ENCODE measurements at regions not wholly inside any gene's neighbourhood (a gene's known extent, or its start where the extent isn't known, plus 50 kb on each side); places are given as distances from the start of the nearest gene placed in this dataset.
A peak's percentile ranks its signal among the peaks of the same experiment; 100 is the strongest.

GRCh38 chr13:44136696-44137268 lies 236.8 kb upstream of the SERP2 start:
- no peak overlapping the region for H3K4me3 ChIP-seq (ENCODE audit: low read depth, low read length)
- no peak overlapping the region for H3K27ac ChIP-seq
- no peaks in the 10 kb centered on the region for H3K27me3 ChIP-seq (ENCODE audit: insufficient read depth, low read depth, severe bottlenecking)
- DNase-seq = no peak
- H3K36me3 ChIP-seq = no peaks in the 10 kb centered on the region
- TF ChIP-seq, protein P1, sequence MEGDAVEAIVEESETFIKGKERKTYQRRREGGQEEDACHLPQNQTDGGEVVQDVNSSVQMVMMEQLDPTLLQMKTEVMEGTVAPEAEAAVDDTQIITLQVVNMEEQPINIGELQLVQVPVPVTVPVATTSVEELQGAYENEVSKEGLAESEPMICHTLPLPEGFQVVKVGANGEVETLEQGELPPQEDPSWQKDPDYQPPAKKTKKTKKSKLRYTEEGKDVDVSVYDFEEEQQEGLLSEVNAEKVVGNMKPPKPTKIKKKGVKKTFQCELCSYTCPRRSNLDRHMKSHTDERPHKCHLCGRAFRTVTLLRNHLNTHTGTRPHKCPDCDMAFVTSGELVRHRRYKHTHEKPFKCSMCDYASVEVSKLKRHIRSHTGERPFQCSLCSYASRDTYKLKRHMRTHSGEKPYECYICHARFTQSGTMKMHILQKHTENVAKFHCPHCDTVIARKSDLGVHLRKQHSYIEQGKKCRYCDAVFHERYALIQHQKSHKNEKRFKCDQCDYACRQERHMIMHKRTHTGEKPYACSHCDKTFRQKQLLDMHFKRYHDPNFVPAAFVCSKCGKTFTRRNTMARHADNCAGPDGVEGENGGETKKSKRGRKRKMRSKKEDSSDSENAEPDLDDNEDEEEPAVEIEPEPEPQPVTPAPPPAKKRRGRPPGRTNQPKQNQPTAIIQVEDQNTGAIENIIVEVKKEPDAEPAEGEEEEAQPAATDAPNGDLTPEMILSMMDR (IDR thresholded peaks at IDR 0.05; ENCODE audit: low read depth, low read length) = no peak
- H3K9me3 ChIP-seq (ENCODE audit: severe bottlenecking) = no peaks in the 10 kb centered on the region

- Histone ChIP-seq H3K4me3 (ENCODE audit: low read depth, low read length) (no peak overlapping the region), H3K9me3 (ENCODE audit: severe bottlenecking) (no peaks in the 10 kb centered on the region), H3K36me3 (no peaks in the 10 kb centered on the region), H3K27ac (no peak overlapping the region), H3K27me3 (ENCODE audit: insufficient read depth, low read depth, severe bottlenecking) (no peaks in the 10 kb centered on the region)
- TF ChIP-seq, protein P1 (IDR thresholded peaks at IDR 0.05; ENCODE audit: low read depth, low read length) = no peak
- no peak for DNase-seq
Observed at GRCh38 chr13:44137466-44137865, 236.2 kb upstream of the SERP2 start.

GRCh38 chr13:44140146-44140545 lies 233.5 kb upstream of the SERP2 start:
- H3K27ac ChIP-seq = no peak overlapping the region
- no peaks in the 10 kb centered on the region for H3K9me3 ChIP-seq (ENCODE audit: severe bottlenecking)
- H3K4me3 ChIP-seq (ENCODE audit: low read depth, low read length) = no peak overlapping the region
- DNase-seq = no peak
- TF ChIP-seq, protein P1 (IDR thresholded peaks at IDR 0.05; ENCODE audit: low read depth, low read length) = no peak
- no peaks in the 10 kb centered on the region for H3K27me3 ChIP-seq (ENCODE audit: insufficient read depth, low read depth, severe bottlenecking)
- H3K36me3 ChIP-seq = no peaks in the 10 kb centered on the region

DNA sequence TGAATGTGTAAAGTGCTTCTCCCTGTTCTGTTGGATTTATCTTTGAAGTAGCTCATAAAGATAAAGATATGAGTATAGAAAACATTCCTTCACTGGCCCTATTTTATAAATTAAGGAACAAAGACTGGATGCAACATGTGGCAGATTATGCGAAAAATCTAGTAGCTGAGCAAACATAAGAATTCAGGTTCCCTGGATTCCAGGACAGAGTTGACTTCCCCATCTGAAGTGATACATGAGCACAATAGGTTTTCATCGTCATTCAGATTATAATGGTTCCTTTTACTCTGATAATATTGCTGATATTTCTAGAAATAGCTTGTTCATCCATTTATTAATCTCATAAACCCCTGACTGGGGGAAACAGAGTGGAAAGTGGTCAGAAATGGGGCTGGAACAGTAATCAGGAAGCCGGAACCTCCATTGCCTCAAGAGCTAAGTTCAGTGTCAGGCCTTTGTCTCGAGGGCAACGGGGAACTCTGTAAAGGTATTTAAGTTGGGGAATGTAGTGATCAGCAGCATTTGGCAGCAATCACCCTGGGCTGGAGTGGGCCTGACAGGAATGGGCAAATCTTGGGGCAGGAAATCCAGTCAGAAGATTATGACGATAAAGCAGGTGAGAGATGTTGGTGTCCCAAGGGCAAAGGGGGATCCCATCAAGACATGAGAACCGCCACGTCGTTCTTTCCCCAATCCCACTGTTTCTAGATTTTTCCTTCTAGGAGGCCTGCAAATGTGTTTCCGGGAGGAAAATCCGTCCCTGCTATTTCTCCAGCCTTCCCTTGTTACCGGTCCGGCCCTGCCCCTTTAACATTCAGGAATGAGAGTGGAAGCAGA lies 232.5 kb upstream of the SERP2 start:
- DNase-seq = no peak
- H3K27ac ChIP-seq = peak overlapping the region; percentile 70
- H3K27me3 ChIP-seq (ENCODE audit: insufficient read depth, low read depth, severe bottlenecking) = no peaks in the 10 kb centered on the region

GRCh38 chr13:44141725-44142539 lies 231.7 kb upstream of the SERP2 start:
- peak; percentile 91 for DNase-seq

More for the DNA sequence above, 232.5 kb upstream of the SERP2 start:
- no peaks in the 10 kb centered on the region for H3K36me3 ChIP-seq
- H3K4me3 ChIP-seq (ENCODE audit: low read depth, low read length) = peak overlapping the region; percentile 36
- no peaks in the 10 kb centered on the region for H3K9me3 ChIP-seq (ENCODE audit: severe bottlenecking)
- TF ChIP-seq, protein P1 (IDR thresholded peaks at IDR 0.05; ENCODE audit: low read depth, low read length) = no peak

More at GRCh38 chr13:44141725-44142539, 231.7 kb upstream of the SERP2 start:
- TF ChIP-seq, protein P1 (IDR thresholded peaks at IDR 0.05; ENCODE audit: low read depth, low read length) = no peak
- H3K27ac ChIP-seq = peak overlapping the region; percentile 70
- no peaks in the 10 kb centered on the region for H3K27me3 ChIP-seq (ENCODE audit: insufficient read depth, low read depth, severe bottlenecking)
- no peaks in the 10 kb centered on the region for H3K9me3 ChIP-seq (ENCODE audit: severe bottlenecking)
- H3K4me3 ChIP-seq (ENCODE audit: low read depth, low read length) = peak overlapping the region; percentile 58
- no peaks in the 10 kb centered on the region for H3K36me3 ChIP-seq

Data from WERI-Rb-1 (cell line).